C1 segment of cervical spinal cord (tissue), 14 donors: ENCODE measurements at regions not wholly inside any gene's neighbourhood (a gene's known extent, or its start where the extent isn't known, plus 50 kb on each side); places are given as distances from the start of the nearest gene placed in this dataset.
"Not testable (repeated sequence)": the region's sequence is repeated elsewhere in the genome, so short reads cannot be mapped to it uniquely, and the experiment has no call there.

Source experiments
- DNase-seq, 14 donors: peaks; one replicate each; lab custom pipeline; 2025; lab: John Stamatoyannopoulos, UW

DNA sequence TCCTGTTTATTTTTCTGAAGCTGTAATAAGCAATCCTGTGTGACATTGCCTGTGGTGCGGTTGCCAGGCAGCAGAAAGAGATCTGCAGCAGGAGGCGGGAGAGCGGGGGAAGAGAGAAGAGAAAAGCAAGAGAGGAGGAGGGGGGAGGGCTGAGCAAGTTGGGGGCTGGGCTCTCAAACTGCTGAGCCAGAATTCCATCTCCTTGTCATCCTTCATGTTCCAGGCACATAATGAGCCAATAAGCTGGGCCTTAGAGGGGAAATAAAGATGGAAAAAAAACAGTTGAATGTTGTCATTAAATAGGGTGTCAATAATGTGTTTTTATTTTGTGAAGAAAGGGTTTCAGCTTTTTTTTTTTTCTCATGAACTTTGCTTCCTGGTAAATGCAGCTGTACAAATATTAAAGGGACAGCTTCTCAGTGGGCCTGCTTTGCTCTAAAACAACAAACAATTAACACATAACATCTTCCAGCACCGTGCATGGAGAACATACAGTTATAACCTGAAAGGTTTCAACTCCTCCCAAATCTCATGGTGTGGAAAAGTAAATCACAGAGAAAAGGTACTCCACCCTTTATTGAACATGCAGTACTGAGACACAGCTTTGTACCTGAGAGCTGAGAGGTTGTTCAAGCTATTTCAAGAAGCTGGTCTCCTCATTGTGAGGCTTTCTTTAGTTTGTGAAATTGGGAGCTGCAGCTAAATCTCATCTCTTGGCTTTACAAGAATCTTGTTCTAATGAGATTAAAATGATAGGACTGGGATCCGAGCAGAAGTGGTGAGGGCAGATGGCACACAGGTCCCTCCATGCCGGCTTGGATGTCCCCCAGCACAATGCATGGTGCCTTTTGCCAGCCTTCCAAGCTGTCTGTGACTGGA, 451.1 kb upstream of the KCNMB2 start:
- DNase-seq, result peak in 12 of 14 donors; percentile 32 to 96 (median 60)

DNA sequence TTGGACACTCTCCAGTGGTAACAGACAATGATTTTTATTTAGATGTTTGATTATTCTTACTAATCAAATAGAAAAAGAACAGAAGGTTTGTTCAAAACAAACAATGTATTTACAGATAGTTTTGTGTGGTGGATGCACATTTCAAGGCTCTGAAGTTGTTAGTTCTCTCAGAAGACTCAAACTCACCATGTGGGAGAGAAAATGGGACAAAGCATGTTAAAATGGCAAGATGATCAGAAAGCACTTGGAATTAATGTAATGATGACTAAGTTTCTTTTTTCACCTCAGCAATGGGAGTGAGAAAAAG, 450.5 kb upstream of the KCNMB2 start:
- no peak for DNase-seq

DNA sequence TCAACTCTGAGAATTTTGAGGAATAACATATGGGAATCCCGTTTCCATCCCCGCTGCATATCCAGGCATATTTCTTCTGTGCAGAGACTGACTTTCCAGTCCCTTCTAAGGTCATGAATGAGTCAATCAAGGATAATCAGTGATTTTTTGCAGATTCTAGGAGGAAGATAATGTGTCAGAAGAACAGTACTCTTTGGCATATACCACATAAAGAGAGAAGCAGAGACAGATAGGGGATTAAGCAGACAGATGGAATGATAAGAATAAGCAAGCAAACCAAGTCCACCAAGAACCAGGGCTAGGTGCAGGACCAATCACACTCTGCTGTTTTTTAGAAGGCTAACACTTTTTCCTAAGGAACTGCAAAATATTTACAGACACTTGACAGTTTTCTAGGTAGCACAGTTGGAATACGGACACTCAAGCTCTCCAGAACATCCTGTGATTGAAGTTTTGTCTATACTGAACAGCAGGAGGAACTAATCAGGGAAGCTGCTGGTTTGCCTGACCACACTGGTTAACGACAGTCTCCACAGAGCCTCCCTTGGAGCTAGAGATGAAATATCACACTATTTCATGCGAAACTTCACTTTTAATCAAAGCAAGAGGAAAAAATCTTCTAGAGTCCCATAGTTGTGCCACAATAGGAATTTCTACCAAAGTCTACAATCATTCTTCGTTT, 450.0 kb upstream of the KCNMB2 start:
- peak in 1 of 14 donors; percentile 73 for DNase-seq

DNA sequence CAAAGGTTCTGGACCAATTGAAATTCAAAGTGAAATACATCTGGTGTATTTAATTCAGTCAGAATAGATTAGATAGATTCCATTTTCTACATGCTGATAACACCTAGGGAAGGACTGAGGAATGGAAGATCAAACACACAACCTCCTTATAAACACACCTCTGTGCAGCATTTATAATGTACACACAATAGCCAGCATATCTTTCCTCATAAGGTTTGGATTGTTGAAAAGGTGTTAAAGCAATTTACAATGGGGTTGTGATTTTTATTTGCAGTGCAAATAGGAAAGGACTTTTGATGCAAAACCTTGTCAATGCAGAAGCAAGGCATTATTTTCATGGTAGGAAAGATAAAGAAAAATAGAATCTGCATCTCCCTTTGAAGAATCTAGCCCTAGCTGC, 448.9 kb upstream of the KCNMB2 start:
- no peak for DNase-seq

DNA sequence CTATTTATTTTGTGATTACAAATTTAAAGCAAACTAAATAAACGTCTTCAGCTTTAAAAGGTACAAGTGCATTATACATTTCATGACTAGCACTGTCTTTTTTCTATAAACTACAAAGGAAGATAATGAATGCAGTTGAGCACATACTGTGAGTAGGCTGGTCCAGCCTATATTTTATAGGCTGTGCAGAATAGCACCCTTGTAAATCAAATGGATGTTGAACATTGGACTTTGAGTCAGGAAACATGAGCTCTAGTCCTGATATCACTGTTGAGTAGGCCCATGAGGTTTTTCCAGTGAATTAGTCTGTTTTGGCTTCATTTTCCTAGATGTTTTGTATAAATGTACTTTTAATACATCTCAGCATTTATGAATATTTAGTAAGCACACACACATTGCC, 447.3 kb upstream of the KCNMB2 start:
- DNase-seq, result no peak

DNA sequence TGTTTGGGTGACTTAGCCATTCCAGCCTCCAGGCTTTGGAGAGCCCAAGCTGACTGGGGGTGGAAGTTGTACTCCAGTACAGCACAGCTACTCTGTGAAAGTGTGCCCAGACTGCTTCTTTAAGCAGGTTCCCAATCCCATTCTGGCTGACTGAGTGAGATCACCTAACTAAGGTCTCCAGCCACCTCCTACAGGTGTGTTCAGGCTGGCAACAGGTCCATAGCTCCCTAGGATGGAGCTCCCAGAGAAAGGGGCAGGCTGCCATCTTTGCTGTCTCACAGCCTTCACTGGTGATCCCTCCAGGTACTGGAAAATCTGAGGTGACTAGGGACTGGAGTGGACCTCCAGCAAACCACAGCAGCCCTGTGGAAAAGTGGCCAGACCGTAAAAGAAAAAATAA, 445.3 kb upstream of the KCNMB2 start:
- DNase-seq, result no peak

DNA sequence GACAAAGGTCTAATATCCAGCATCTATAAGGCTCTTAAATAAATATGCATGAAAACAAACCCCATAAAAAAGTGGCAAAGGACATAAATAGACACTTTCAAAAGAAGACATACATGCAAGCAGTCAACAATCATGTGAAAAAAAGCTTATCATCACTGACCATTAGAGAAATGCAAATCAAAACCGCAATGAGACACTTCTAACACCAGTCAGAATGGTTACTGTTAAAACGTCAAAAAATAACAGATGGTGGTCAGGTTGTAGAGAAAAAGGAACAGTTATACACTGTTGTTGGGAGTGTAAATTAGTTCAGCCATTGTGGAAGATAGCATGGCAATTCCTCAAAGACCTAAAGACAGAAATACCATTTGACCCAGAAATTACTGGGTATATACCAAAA, 440.7 kb upstream of the KCNMB2 start:
- no peak for DNase-seq

DNA sequence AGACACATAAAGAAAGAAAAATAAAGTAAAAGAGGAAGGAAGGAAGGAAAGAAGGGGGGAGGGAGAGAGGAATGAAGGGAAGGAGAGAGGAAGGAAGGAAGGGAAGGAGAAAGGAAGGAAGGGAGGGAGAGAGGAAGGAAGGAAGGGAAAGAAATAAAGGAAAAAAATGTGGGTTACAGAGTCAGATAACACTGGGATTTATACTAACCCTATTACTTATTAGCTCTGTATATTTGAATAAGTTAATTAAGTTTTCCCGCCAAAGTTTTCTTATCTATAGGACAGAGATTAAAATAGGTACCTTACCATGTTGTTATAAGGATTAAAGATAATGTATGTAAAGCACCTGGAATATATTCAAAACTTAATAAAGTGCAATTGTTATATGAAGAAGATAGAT, 439.3 kb upstream of the KCNMB2 start:
- DNase-seq, result no peak

DNA sequence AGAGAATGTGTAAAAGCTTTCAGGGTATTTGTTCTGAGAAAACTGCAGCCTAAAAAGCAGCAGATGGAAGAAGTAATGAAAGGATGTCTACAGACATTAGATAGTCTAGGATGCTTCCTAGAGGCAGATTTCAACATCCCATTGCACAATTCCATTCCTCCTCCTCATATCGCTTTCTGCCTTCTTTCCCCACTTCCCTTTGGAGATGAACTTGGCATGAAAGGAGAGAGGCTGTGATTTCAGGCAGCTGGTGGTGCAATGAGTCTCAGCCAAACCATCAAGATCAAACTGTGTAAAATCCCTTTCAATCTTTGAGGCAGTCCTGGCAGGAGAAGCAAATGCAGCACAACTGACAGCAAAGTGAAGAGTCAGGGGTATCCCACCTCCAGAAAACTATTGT, 438.7 kb upstream of the KCNMB2 start:
- DNase-seq, result peak in 1 of 14 donors; percentile 66

DNA sequence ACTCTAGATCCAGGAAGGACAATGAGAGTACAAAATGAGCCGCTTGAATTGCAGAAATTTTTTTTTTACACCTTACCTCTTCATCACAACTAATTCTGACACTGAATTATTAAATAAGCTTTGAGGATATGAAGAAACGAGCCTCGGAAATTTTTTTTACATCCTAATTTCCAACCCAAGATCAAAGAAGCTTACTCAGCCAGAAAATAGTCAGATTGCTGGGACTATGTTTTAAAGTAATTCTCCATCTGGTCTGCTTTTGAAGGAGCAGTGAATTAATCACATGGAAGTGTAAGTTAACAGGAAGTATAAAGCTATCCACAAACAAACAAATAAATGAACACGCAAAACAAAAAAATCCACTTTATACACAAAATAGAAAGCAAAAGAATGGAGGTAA, 437.0 kb upstream of the KCNMB2 start:
- DNase-seq, result no peak

DNA sequence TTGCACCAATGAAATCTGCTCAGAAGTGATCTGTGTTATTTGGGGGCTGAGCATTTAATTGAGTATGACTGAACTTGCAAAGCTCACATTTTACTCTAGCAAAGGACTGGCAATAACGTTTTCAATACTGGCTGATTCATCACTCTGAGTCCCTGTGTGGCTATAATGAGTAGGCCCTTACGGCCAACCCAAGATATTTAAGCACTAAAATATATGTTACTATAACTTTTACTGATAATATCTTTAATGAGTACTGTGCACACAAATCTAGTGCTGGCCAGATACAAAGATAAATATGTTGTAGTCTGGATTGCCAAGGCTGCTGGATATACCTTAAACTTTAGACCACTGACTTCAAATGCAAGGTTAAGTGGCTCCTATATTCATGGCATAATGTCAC, 436.4 kb upstream of the KCNMB2 start:
- no peak for DNase-seq

DNA sequence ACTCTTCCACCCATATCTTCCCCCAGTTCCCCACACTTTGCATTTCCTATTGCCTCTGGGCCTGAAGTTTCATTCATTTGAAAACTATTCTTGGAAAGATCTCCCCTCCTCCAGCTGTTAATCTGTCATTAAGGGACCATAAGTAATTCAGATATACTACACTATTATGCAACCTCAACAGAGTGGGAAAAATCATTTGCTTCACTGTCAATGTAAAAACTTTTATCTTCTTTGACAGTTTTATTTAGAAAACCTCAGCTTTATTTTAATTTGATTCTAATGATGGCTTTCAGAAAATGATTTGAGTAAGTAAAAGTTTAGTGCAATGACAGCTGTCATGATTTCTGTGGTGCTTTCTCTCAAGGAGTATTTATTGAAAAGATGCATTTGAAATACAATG, 435.3 kb upstream of the KCNMB2 start:
- no peak for DNase-seq

DNA sequence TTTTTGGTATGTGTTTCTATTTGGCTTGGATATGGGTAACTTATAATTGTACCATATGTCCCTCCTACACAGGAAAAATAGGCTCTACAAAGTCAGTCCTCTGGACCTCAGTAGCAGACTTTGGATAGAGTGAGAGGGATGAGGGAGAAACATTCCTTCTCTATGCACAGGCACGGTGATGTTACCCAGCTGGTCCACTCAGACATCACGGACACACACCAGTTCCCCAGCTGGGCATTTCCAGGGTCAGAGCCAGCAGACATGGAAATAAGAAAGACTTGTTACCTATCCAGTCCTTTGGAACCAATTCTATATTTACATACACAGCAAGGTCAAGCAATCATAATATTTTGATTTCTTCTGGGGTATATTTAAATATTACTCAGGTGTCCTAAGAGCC, 433.1 kb upstream of the KCNMB2 start:
- DNase-seq, result no peak

DNA sequence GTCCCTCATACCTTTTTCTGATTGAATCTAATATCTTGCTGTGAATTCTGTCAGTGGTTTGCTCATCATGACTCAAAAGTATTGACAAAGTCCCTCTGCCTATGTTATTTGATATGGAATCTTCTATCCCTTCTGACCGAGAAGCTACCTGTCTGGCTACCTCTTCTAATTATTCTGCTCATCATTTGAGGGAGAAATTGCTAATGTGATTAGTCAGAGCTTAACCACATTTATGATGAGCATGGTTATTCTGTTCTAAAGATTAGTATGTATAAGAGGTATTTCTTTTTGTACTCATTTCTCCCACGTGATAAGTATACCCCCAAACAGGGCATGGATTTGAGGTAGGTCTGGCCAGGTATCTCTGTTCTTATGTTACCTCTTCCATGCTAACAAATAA, 428.4 kb upstream of the KCNMB2 start:
- no peak for DNase-seq

DNA sequence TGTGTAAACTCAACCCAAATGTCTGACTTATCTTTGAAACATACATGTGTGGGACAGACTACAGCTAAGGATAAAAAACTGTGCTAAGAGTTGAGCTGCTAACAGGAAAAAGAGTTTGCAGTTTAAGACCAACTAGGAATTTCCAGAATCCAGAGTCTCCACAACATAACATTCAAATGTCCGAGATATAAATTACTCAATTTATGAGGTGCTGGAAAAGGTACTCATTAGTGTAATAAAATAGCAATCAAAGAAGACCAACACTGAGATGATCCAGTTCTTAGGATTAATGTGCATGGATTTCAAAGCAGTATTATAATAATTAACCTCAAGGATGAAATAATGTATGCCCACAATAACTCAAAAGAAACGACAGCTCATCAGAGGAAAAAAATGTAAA, 426.5 kb upstream of the KCNMB2 start:
- no peak for DNase-seq

DNA sequence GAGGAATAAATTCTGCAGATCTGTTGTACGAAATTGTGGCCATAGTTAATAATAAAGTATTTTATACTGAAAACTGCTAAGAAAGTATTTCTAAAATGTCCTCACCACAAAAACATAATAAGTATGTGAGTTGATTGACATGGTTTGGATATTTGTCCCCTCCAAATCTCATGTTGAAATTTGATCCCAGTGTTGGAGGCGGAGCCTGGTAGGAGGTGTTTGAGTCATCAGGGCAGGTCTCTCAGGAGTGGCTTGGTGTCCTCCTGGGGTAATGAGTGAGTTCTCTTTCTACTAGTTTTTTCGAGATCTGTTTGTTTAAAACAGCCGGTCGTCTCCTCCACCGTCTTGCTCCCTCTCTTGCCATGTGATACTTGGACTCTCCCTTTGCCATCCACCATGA, 424.1 kb upstream of the KCNMB2 start:
- no peak for DNase-seq

DNA sequence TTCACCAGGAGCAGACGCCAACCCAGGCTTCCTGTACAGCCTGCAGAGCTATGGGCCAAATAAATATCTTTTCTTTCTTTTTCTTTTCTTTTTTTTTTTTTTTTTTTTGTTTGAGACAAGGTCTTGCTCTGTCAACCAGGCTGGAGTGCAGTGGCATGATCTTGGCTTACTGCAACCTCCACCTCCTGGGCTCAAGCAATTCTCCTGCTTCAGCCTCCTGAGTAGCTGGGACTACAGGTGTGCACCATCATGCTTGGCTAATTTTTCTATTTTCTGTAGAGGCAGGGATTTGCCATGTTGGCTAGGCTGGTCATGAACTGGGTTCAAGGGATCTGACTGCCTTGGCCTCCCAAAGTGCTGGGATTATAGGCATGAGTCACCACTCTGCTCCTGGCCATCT, 423.7 kb upstream of the KCNMB2 start:
- not testable (repeated sequence) for DNase-seq

DNA sequence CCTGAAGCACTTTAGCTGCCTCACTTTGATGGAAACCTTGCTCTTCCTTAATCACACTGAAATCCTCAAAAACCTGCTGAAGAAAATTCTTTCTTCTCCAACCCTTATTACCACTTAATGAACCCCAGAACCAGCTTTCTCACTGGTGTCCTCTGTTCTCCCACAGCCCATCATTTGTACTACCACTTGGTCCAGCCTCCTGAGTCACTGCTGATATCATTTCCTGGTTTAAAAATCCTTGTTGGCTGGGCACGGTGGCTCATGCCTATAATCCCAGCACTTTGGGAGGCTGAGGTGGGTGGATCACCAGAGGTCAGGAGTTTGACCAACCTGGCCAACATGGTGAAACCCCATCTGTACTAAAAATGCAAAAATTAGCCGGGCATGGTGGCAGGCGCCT, 418.6 kb upstream of the KCNMB2 start:
- no peak for DNase-seq

DNA sequence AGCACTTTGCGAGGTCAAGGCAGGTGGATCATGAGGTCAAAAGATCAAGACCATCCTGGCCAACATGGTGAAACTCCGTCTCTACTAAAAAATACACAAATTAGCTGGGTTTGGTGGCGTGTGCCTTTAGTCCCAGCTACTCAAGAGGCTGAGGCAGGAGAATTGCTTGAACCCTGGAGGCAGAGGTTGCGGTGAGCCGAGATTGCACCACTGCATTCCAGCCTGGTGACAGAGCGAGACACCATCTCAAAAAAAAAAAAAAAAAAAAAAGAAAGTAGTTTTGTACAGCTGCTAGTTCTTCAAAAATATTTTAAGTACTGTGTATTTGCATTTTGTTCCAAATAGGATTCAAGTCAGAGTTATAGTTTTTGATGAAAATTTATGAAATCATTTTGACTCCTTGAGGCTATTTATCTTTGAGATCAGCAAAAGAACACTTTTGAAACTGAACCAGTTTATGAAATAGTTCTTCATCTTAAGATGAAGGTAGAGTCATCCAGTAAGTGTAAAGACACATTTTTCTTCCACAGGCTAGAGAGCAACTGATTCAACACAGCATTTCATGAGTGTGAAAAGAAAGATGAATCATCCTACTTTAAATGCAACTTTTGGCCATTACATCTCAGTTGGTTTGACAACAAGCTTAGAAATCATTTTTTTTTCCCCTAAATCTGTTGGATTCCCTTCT, 416.5 kb upstream of the KCNMB2 start:
- DNase-seq, result not testable (repeated sequence)

DNA sequence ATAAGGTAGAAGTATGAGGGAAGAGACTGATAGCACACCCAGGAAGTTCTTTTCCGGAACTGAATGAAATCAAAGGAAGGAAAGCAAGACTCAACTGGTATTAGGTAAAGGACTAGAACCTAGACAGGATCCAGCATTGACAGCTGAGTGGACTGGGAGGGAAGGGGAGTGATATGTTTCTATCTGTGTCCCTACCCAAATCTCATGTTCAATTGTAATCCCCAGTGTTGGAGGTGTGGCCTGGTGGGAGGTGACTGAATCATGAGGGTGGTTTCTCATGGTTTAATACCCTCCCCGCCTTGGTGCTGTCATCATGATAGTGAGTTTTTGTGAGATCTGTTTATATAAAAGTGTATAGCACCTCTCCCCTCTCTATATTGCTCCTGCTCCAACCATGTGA, 415.9 kb upstream of the KCNMB2 start:
- DNase-seq, result no peak

DNA sequence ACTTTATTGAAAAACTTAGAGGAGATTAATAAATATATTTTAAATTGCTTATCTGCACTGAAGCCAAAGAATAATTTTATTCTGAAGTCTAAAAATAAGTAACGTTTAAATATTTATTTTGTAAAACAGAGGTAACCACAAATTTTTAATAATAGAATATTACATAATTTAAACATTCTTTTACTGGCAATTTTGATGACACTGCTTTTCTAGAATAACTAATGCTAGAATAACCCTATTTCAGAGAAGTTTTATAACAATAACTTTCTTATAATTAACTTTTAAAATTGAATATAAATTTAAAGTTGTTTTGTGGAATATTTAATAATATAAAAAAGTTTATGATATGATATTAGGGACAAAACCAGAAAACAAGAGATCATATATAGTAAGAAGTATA, 409.6 kb upstream of the KCNMB2 start:
- DNase-seq, result no peak

DNA sequence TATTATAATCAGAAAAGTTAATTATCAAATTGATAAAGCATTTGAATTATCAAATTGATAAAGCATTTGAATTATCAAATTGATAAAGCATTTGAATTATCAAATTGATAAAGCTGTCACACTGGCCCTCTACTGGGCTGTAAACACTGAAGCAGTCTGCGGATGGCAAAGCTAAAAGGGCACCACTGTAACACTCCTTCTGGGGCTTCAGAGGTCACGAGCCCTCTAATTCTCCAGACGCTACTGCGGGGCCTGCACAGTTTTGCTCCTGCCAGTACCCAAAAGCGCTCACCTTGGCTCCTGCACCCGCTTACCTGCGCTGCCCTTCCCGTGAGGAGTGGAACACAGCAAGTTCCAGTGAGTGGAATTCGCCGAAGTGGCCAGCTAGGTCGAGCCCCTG, 409.0 kb upstream of the KCNMB2 start:
- DNase-seq, result no peak

DNA sequence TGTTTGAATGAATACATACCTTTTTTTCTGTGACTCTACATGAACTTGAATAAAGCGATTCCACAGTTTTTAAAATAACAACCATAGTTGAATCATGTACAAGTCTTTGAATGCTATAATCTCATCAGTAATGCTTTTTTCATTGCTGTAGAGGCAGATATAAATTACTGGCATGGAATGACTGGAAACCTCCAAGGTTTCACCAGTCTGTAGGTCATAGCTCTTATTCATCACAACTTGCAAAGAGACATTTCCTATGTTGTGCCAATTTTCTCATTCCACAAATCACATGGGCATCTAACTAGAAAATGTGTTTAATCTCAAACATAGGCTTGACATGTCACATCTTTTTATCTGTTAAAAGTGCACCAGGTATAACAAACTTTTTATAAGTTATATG, 407.1 kb upstream of the KCNMB2 start:
- DNase-seq, result no peak
